Fibroblast of lung (primary cell): ENCODE measurements at regions not wholly inside any gene's neighbourhood (a gene's known extent, or its start where the extent isn't known, plus 50 kb on each side); places are given as distances from the start of the nearest gene placed in this dataset.

Source experiments
- CTCF ChIP-seq, 2 donors: IDR thresholded peaks in 1 of 2; conservative IDR thresholded peaks in 1 of 2; 1 replicate in 1 of 2; 2 replicates in 1 of 2; pipeline ENCODE4 v1.5.1; 2011 to 2012; ENCODE audit warnings: low read length in 2 of 2, control low read depth in 1 of 2, inconsistent platforms in 1 of 2, low read depth in 1 of 2, mild to moderate bottlenecking in 1 of 2
- EZH2 ChIP-seq: IDR thresholded peaks from 2 replicates; pipeline ENCODE4 v1.5.1; 2012; ENCODE audit warnings: low read length, control low read depth, mild to moderate bottlenecking; ENCODE audit errors: missing control alignments

- TF ChIP-seq CTCF (conservative IDR thresholded peaks at IDR 0.05 in 1 of 2, IDR thresholded peaks at IDR 0.05 in 1 of 2; ENCODE audit: low read depth in 1 of 2, low read length in 2 of 2) (no peak), EZH2 (no peak)
Measured at GRCh38 chr5:104237586-104237985, 675.0 kb upstream of the NUDT12 start.
